ENCODE measurements at regions not wholly inside any gene's neighbourhood (a gene's known extent, or its start where the extent isn't known, plus 50 kb on each side); places are given as distances from the start of the nearest gene placed in this dataset.

DNA sequence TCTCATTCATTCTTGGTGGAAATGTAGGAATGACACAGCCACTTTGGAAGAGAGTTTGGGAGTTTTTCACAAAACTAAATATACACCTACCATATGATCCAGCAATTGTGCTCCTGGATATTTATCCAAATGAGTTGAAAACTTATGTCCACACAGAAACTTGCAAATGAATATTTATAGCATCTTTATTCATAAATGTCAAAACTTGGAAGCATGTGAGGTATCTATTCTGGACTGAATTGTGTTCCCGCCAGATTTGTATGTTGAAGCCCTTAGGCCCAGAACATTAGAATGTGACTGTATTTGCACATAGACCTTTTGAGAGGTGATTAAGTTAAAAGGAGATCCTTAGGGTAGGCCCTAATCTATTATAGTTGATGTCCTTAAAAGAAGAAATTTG is 409.4 kb upstream of the SYT4 start:
- TF ChIP-seq CTCF (IDR thresholded peaks at IDR 0.05) (no peak), POLR2A (IDR thresholded peaks at IDR 0.05) (no peak)
